GM19463 (cell line): ENCODE measurements at regions not wholly inside any gene's neighbourhood (a gene's known extent, or its start where the extent isn't known, plus 50 kb on each side); places are given as distances from the start of the nearest gene placed in this dataset.
"Not testable (repeated sequence)": the region's sequence is repeated elsewhere in the genome, so short reads cannot be mapped to it uniquely, and the experiment has no call there.

Experiments
- ATAC-seq: cut with Tn5 transposase; IDR thresholded peaks from one replicate; pipeline ENCODE4 v1.9.1; 2021; ENCODE audit warnings: mild to moderate bottlenecking, moderate library complexity; ENCODE audit not compliant: unreplicated experiment

GRCh38 chr1:95297906-95298305 is 63.9 kb downstream of the RWDD3 start:
- not testable (repeated sequence) for ATAC-seq

GRCh38 chr1:95301091-95301490 is 67.1 kb downstream of the RWDD3 start:
- ATAC-seq: no peak

GRCh38 chr1:95301614-95302013 is 67.6 kb downstream of the RWDD3 start:
- ATAC-seq: no peak

GRCh38 chr1:95304803-95305202 is 70.8 kb downstream of the RWDD3 start:
- no peak for ATAC-seq

- no peak for ATAC-seq
Measured at GRCh38 chr1:95308276-95309030, 74.4 kb downstream of the RWDD3 start.

- no peak for ATAC-seq
Measured at GRCh38 chr1:95309031-95309471, 75.0 kb downstream of the RWDD3 start.

DNA sequence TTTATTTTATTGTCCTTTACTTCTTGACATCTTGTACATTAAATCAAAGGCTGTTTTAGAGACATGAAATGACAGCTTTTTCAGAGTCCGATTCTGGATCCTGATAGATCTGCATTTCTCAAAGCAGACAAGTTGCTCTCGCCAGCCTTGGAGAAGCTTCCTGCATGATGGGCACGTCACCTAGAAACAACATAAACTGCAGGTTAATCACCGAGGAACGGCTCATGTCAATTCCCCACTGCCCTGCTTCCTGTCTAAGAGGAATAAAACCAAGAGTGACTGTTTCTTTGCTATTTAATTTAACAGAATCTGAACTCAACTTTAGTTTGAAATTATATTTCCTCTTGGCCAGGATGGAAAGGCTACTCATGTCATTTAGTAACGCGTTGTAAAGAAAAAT is 77.0 kb downstream of the RWDD3 start:
- ATAC-seq: no peak

- no peak for ATAC-seq
Measured at GRCh38 chr1:95311762-95312161, 77.8 kb downstream of the RWDD3 start.

DNA sequence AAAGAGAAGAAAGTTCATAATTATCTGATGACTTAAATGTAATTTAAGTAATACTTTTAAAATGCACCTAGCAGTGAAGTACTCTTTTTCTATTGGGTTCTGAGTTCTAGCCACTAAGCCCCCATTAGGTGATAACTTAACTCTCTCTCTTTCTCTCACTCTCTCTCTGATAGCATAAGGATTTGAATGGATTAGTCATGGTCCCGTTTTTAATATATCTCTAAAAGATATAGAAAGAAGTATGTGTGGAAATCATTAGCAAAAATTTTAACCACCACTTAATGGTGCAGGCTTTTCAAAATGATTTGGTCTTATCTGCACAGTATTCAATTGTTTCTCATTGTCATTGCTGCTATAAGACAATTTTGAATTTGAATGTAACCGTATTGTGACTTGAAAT is 78.2 kb downstream of the RWDD3 start:
- no peak for ATAC-seq

DNA sequence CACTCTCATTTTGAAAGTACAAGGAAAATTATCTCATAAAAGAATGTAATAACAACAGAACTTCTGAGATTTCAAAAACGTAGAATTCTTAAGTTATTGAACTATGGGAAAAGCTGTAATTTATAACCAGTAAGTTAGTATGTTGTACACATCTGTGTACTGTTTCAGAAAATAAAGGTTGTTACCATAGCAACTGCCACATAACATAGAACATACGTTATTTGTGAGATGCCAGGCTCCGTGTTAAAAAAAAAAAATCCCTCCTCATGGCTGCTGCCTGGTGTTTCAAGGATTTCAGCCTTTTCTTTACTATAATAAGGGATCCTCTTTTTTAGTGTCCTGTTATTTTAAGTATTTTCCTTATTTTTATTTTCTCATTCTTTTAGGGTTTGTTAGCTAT is 79.5 kb downstream of the RWDD3 start:
- ATAC-seq: no peak

GRCh38 chr1:95321531-95321930 is 87.5 kb downstream of the RWDD3 start:
- ATAC-seq: no peak

DNA sequence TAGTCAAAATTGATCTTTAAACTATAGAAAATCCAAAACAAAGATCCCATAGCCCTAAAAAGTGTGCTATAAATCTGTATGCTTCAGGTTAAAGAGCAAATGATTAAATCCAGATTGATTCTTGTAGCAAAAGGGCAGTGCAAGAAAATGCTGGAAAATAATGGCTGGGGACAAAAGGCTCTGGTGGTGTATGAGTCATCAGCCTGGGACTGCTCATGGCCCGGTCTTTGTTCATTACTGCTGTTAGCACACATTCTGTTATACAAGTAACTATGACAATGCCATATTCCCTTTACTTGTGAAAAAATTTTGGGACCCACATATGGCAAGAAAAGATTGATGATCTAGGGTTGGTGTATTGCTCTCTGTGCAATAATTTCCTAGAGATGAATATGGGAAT is 89.1 kb downstream of the RWDD3 start:
- ATAC-seq: no peak

DNA sequence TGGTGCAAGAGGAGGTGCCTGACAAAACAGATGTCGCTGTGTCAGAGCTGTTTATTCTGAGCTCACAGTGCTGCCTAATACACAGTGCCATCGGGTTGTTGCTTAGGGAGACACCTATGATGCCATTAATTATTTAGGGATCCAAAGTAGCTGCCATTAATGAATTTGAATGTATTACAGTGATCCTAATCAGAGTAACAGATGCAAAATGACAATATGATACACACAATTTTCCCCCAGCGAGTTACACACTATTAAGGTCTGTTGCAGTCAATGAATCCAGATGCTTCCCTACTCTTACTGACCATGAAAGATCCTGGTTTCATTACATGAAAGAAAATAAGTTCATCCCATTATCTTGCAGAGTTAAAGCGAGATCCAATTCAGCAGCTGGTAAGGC is 91.3 kb downstream of the RWDD3 start:
- no peak for ATAC-seq

DNA sequence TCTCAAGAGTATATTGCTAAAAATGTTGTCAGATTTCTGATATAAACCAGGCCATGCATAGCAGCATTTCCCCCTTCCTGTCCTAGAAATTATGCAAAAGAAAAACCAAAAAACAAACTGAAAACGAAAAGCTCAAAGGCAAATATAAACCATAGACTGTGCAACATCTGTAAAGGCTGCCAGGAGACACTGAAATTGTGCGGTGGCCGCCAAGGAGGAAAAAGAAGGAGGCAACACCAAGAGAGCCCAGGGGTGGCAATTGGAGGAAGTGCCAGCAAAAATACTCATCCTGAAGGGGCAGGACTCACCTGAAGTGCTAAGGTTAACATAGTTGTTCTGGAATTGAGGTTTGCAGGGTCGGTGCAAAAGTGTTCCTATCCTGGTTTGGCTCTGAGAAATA is 92.0 kb downstream of the RWDD3 start:
- ATAC-seq: no peak

- no peak for ATAC-seq
Measured at GRCh38 chr1:95332754-95333153, 98.7 kb downstream of the RWDD3 start.

DNA sequence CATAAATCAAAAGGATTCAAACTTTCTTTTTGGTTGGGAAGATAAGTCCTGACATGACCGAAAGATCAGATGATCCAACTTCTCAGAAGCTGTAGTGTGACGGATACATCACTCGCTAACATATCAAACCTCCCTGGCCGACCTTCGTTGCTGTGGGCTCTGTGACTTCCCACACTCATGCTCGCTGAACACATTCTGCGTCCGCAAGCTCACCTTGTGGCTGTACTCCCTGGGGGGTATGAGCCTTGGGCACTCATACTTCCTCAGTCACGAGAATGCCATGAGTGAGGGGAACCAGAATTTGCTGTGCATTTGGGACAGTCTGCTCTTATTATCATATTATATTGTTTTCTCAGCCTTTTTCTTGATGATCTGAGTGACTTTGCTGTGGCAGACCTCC is 105.4 kb downstream of the RWDD3 start:
- ATAC-seq: no peak

GRCh38 chr1:95340061-95340460 is 106.1 kb downstream of the RWDD3 start:
- ATAC-seq: no peak

GRCh38 chr1:95352767-95353166 is 118.8 kb downstream of the RWDD3 start:
- ATAC-seq: no peak

DNA sequence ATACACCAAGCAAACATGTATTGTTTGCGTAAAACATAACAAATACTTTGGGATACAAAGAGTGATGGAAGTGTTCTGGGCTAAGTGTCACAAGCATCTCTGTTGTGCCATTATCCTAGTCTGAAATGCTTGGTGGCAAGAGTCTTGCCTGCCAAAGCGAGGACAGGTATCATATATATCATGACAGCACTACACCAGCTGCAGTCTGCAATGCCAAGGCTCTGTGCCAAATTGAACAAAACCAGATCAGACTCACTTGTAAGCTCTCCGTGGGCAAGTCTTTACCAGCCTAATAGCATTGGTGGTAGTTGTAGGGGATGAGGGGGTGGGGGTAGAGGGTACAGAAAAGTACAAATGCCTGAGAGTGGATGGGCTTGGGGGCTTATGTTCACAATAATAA is 119.2 kb downstream of the RWDD3 start:
- no peak for ATAC-seq

DNA sequence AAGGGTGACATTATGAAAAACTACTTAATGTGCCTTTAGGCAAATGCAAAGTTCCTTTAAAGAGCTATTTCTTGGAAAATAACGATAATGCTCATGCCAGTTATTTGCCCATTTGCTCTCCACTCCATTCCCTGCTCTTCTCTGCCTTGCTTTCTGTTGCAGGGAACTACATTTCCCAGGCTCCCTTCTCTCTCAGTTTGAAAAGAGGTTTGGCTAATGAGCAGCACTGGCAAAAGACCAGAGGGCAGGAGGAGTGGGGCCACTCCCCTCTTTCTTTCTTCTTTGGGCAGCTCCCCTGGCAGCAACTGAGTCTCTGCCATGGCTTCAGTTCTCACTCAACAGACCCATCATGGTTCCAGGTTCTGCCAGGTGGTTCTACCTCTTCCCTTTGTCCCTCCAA is 130.5 kb downstream of the RWDD3 start:
- ATAC-seq: no peak

DNA sequence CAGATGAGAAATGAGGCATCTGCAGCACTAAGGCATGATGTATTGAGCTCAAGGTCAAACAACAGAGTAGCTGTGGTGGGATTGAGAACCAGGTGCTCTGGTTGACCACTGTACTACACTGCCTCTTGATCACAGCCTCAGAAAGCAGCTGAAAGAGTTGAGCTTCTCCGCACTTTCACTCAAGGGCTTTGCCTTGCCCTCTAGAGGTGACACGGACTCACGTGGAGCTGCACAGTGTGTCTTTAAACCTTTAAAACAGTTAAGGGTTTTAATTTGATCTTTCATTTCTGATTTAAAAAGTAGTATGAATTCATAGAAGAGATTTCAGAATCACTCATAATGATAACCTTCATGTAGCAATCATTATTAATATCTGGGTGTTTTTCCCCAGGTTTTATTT is 132.5 kb downstream of the RWDD3 start:
- ATAC-seq: no peak

DNA sequence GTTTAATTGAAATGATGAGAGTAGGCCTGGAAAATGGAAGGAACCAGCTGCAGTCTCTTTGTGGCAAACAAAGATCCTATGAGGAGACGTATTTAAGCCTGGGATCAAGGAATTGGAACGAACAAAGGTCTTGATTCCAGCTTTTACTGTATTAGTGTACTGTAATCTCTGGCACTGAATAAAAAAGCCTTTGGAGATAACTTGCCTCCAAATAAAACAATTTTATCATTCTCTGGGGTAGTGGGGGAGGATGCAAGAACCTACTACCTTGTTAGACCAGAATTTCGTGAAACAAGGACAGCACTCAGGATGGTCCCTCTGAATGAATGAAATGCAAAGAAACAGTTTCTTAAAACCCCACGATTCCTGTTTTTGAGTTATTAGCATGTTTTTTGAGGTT is 134.2 kb downstream of the RWDD3 start:
- ATAC-seq: no peak

DNA sequence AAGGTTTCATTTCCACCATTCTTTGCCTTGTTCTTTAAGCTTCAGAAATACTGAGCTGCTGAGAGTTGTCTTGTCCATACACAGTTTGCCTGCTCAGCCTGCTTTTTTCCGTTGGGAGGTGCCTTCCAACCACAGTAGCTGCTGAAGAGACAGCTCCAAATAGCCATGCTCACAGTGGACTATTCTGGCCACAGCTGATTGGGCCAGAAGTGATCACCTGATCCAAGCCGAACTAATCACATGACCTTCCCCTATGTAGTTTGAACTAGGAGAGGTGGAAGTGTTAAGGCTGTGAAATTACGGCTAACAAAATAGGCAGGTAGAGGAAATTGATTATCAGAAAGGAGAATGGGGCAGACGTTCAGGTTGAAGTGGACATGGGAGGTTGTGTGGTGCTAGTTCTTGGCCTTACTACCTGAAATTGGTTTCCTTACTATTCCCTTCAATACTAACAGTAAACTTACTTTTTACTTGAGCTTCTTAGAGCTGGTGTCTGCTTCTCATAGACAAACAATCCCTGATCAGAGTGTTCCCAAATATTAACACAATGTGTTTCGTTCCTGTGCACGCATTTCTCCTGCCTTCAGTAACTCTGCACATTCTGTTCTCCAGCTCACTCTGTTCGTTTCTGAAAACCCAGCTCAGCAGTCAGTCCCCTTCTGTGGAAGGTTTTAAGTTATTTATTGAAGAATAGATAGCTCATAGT is 136.1 kb downstream of the RWDD3 start:
- ATAC-seq: no peak
